DOHH2 (cell line): ENCODE measurements at regions not wholly inside any gene's neighbourhood (a gene's known extent, or its start where the extent isn't known, plus 50 kb on each side); places are given as distances from the start of the nearest gene placed in this dataset.

Experiments used
- EZH2phosphoT487 ChIP-seq: fragments of 200-600 bp; sonication (generic); IDR thresholded peaks from 2 replicates; pipeline ENCODE4 v1.6.1; 2017; ENCODE audit warnings: borderline replicate concordance, mild to moderate bottlenecking, antibody characterized with exemption, low read length, moderate library complexity, mixed read lengths
- TF ChIP-seq, protein P1 (sequence below): fragments of 200-600 bp; sonication (generic); IDR thresholded peaks from one replicate; pipeline ENCODE4 v1.5.1; 2014; ENCODE audit warnings: antibody characterized with exemption, mild to moderate bottlenecking, low read depth, low read length; ENCODE audit not compliant: poor library complexity, severe bottlenecking

DNA sequence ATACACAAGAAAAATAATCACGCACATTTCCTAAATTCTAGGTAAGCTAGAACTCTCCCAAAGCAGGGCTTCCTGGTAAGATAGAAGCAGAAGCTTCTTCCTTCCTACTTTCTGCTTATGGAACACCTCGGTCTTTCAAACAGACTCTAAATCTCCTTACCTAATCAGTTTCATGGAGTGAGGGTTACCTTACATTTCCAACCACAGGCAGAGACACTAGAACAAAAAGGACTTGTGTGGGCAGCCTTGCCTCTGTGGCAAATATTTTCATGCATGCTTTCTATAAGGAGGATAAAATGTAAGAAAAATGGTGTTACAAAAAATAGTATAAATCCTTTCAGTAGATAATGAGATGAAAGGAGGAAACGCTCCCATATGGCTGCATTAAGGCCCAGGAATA lies 386.3 kb upstream of the SMIM30 start:
- TF ChIP-seq, protein P1, sequence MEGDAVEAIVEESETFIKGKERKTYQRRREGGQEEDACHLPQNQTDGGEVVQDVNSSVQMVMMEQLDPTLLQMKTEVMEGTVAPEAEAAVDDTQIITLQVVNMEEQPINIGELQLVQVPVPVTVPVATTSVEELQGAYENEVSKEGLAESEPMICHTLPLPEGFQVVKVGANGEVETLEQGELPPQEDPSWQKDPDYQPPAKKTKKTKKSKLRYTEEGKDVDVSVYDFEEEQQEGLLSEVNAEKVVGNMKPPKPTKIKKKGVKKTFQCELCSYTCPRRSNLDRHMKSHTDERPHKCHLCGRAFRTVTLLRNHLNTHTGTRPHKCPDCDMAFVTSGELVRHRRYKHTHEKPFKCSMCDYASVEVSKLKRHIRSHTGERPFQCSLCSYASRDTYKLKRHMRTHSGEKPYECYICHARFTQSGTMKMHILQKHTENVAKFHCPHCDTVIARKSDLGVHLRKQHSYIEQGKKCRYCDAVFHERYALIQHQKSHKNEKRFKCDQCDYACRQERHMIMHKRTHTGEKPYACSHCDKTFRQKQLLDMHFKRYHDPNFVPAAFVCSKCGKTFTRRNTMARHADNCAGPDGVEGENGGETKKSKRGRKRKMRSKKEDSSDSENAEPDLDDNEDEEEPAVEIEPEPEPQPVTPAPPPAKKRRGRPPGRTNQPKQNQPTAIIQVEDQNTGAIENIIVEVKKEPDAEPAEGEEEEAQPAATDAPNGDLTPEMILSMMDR, result no peak
- TF ChIP-seq EZH2phosphoT487, result no peak
